HL-60 (cell line): ENCODE measurements at regions not wholly inside any gene's neighbourhood (a gene's known extent, or its start where the extent isn't known, plus 50 kb on each side); places are given as distances from the start of the nearest gene placed in this dataset.

Experiments
- DNase-seq, 2 experiments: peaks; one replicate each; pipeline ENCODE4 v3.0.0-alpha.2; 2010 to 2020; ENCODE audit warnings: low read depth in 1 of 2, low spot score in 1 of 2
- H3K27ac ChIP-seq: fragments of 250-450 bp; sonication (Bioruptor Pico); replicated peaks from 2 replicates; pipeline ENCODE4 v1.5.1; 2020; ENCODE audit warnings: mild to moderate bottlenecking, moderate library complexity
- H3K27me3 ChIP-seq: fragments of 250-450 bp; sonication (Bioruptor Pico); 2 replicates; pipeline ENCODE4 v1.5.1; 2021; ENCODE audit warnings: mild to moderate bottlenecking, moderate library complexity; ENCODE audit not compliant: insufficient read depth, poor library complexity, severe bottlenecking
- H3K4me3 ChIP-seq: replicated peaks from 2 replicates; pipeline ENCODE4 v1.5.1; 2011; ENCODE audit warnings: mild to moderate bottlenecking, control low read depth, low read length; ENCODE audit not compliant: insufficient read depth
- CTCF ChIP-seq: IDR thresholded peaks from one replicate; pipeline ENCODE4 v1.5.1; 2011; ENCODE audit warnings: low read length, control low read depth, inconsistent platforms; ENCODE audit not compliant: insufficient read depth
- GABPA ChIP-seq: IDR thresholded peaks from 2 replicates; pipeline ENCODE4 v1.6.1; 2012; ENCODE audit warnings: low read depth
- POLR2AphosphoS5 ChIP-seq: IDR thresholded peaks from 2 replicates; pipeline ENCODE4 v1.6.1; 2012; ENCODE audit warnings: low read depth
- REST ChIP-seq: IDR thresholded peaks from 2 replicates; pipeline ENCODE4 v1.6.1; 2012; ENCODE audit warnings: low read depth; ENCODE audit not compliant: insufficient replicate concordance
- SPI1 ChIP-seq: IDR thresholded peaks from 2 replicates; pipeline ENCODE4 v1.6.1; 2012; ENCODE audit warnings: low read depth, mild to moderate bottlenecking, borderline replicate concordance

- no peak for DNase-seq
- Histone ChIP-seq H3K27me3 (no peaks in the 10 kb centered on the region), H3K4me3 (no peak overlapping the region), H3K27ac (no peak overlapping the region)
- TF ChIP-seq POLR2AphosphoS5: no peak
- no peak for TF ChIP-seq SPI1
- TF ChIP-seq CTCF: no peak
- TF ChIP-seq REST: no peak
- TF ChIP-seq GABPA: no peak
These were observed 406.3 kb upstream of the PIK3C3 start for GRCh38 chr18:41548521-41549260.

GRCh38 chr18:41545091-41545888 lies 409.7 kb upstream of the PIK3C3 start:
- TF ChIP-seq SPI1: no peak
- TF ChIP-seq GABPA: no peak
- TF ChIP-seq REST: no peak
- TF ChIP-seq POLR2AphosphoS5: no peak
- no peak for TF ChIP-seq CTCF
- DNase-seq: no peak
- H3K27ac ChIP-seq: no peak overlapping the region

GRCh38 chr18:41543815-41544214 lies 411.2 kb upstream of the PIK3C3 start:
- Histone ChIP-seq H3K27me3 (no peaks in the 10 kb centered on the region), H3K27ac (no peak overlapping the region), H3K4me3 (no peak overlapping the region)
- no peak for DNase-seq
- TF ChIP-seq GABPA (no peak), SPI1 (no peak), REST (no peak), CTCF (no peak), POLR2AphosphoS5 (no peak)

More at GRCh38 chr18:41545091-41545888, 409.7 kb upstream of the PIK3C3 start:
- Histone ChIP-seq H3K27me3 (no peaks in the 10 kb centered on the region), H3K4me3 (no peak overlapping the region)
